ENCODE measurements at regions not wholly inside any gene's neighbourhood (a gene's known extent, or its start where the extent isn't known, plus 50 kb on each side); places are given as distances from the start of the nearest gene placed in this dataset.
"Not testable (repeated sequence)": the region's sequence is repeated elsewhere in the genome, so short reads cannot be mapped to it uniquely, and the experiment has no call there.

- TF ChIP-seq CTCF, POLR2A (IDR thresholded peaks at IDR 0.05): not testable (repeated sequence)
Observed at GRCh38 chr17:83206819-83207588, 127.6 kb downstream of the METRNL start.
